AG09309 (cell line): ENCODE measurements at regions not wholly inside any gene's neighbourhood (a gene's known extent, or its start where the extent isn't known, plus 50 kb on each side); places are given as distances from the start of the nearest gene placed in this dataset.
A peak's percentile ranks its signal among the peaks of the same experiment; 100 is the strongest.

Experiments
- DNase-seq: peaks from one replicate; pipeline ENCODE4 v3.0.0-alpha.2; 2010; ENCODE audit warnings: low read depth
- H3K4me3 ChIP-seq: 2 replicates; pipeline ENCODE4 v1.5.1; 2011; ENCODE audit warnings: mild to moderate bottlenecking, low read depth, low read length, moderate library complexity; ENCODE audit not compliant: control insufficient read depth
- CTCF ChIP-seq: IDR thresholded peaks from 2 replicates; pipeline ENCODE4 v1.5.1; 2011; ENCODE audit warnings: mild to moderate bottlenecking, low read depth, low read length, inconsistent platforms; ENCODE audit not compliant: insufficient read depth, control insufficient read depth; ENCODE audit errors: missing control alignments

GRCh38 chr10:47150581-47150980 is 149.4 kb upstream of the GDF10 start:
- no peak for DNase-seq
- no peak for TF ChIP-seq CTCF
- no peak overlapping the region for H3K4me3 ChIP-seq

GRCh38 chr10:47151920-47152319 is 148.1 kb upstream of the GDF10 start:
- H3K4me3 ChIP-seq = no peak overlapping the region
- DNase-seq = no peak
- no peak for TF ChIP-seq CTCF

GRCh38 chr10:47152861-47153349 is 147.1 kb upstream of the GDF10 start:
- TF ChIP-seq CTCF = peak; percentile 41
- H3K4me3 ChIP-seq = no peak overlapping the region
- no peak for DNase-seq

- TF ChIP-seq CTCF = no peak
- DNase-seq = no peak
These were observed 145.2 kb upstream of the GDF10 start for GRCh38 chr10:47154762-47155161.

GRCh38 chr10:47156873-47157272 is 143.1 kb upstream of the GDF10 start:
- no peak overlapping the region for H3K4me3 ChIP-seq
- no peak for TF ChIP-seq CTCF
- no peak for DNase-seq

More at GRCh38 chr10:47154762-47155161, 145.2 kb upstream of the GDF10 start:
- no peak overlapping the region for H3K4me3 ChIP-seq

- TF ChIP-seq CTCF = no peak
- no peak for DNase-seq
These were observed 141.6 kb upstream of the GDF10 start for GRCh38 chr10:47158116-47159071.

More at GRCh38 chr10:47158116-47159071, 141.6 kb upstream of the GDF10 start:
- H3K4me3 ChIP-seq = no peak overlapping the region
